Activated CD8-positive, alpha-beta T cell treated with anti-CD3 and anti-CD28 coated beads for 36 hours (primary cell): ENCODE measurements at regions not wholly inside any gene's neighbourhood (a gene's known extent, or its start where the extent isn't known, plus 50 kb on each side); places are given as distances from the start of the nearest gene placed in this dataset.

ENCODE experiments used
- ATAC-seq: fragments of 200-7000 bp; cut with Tn5 transposase; one replicate; pipeline ENCODE4 v1.10.0; 2021; ENCODE audit warnings: mild to moderate bottlenecking, moderate library complexity
- CTCF ChIA-PET: fragments of 350-600 bp; sonication (Branson Sonifier 250); formaldehyde crosslinking; loops from one replicate; lab custom pipeline; 2021; ENCODE audit warnings: antibody characterized with exemption; lab: Charles Lee
- POLR2A ChIA-PET: fragments of 350-600 bp; sonication (Branson Sonifier 250); formaldehyde crosslinking; loops from one replicate; lab custom pipeline; 2021; ENCODE audit warnings: antibody characterized with exemption; lab: Charles Lee
- DNase-seq: peaks from one replicate; pipeline ENCODE4 v3.0.0-alpha.2; 2020
- H3K27ac Mint-ChIP-seq: one replicate; pipeline ENCODE4 v1.8.0; 2021; ENCODE audit warnings: mild to moderate bottlenecking, mixed read lengths
- H3K27me3 Mint-ChIP-seq: one replicate; pipeline ENCODE4 v1.8.0; 2021; ENCODE audit warnings: mixed read lengths
- H3K36me3 Mint-ChIP-seq: one replicate; pipeline ENCODE4 v1.8.0; 2021; ENCODE audit warnings: low read depth, mixed read lengths
- H3K4me1 Mint-ChIP-seq: one replicate; pipeline ENCODE4 v1.8.0; 2021; ENCODE audit warnings: low read depth, mixed read lengths
- H3K4me3 Mint-ChIP-seq: one replicate; pipeline ENCODE4 v1.8.0; 2021; ENCODE audit warnings: mild to moderate bottlenecking, moderate library complexity, mixed read lengths
- H3K9me3 Mint-ChIP-seq: one replicate; pipeline ENCODE4 v1.8.0; 2021; ENCODE audit warnings: mixed read lengths
- intact Hi-C: fragments of 100-400 bp; cut with micrococcal nuclease; formaldehyde crosslinking; loops from one replicate; pipeline ENCODE4 v1.10.0; 2022
- TF ChIP-seq, protein P1 (sequence below): fragments of 200-600 bp; IDR thresholded peaks from one replicate; pipeline ENCODE4 v1.8.0; 2022; ENCODE audit warnings: antibody characterized with exemption, mild to moderate bottlenecking

DNA sequence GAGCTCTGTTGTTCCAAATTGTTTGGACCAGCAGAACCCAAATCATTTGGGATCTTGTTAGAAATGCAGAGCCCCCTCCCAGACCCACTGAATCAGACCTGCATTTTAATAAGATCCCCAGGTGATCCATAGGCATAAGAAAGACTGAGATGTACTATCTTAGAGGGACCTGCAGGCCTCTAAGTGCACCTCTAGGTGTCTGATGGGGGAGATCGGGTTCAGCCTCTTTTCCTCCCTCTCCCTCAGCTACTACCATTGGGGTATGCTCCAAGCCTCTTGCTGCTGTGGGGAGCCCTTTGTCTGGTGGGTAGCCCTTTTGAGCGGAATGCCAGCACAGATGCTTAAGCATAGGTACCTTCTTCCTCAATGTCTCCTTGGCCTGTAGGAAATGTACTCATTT lies 63.8 kb upstream of the RPS6KA3 start:
- no peak overlapping the region for H3K27ac Mint-ChIP-seq
- POLR2A ChIA-PET = no interaction called here
- ATAC-seq (no peak), DNase-seq (no peak)
- TF ChIP-seq, protein P1, sequence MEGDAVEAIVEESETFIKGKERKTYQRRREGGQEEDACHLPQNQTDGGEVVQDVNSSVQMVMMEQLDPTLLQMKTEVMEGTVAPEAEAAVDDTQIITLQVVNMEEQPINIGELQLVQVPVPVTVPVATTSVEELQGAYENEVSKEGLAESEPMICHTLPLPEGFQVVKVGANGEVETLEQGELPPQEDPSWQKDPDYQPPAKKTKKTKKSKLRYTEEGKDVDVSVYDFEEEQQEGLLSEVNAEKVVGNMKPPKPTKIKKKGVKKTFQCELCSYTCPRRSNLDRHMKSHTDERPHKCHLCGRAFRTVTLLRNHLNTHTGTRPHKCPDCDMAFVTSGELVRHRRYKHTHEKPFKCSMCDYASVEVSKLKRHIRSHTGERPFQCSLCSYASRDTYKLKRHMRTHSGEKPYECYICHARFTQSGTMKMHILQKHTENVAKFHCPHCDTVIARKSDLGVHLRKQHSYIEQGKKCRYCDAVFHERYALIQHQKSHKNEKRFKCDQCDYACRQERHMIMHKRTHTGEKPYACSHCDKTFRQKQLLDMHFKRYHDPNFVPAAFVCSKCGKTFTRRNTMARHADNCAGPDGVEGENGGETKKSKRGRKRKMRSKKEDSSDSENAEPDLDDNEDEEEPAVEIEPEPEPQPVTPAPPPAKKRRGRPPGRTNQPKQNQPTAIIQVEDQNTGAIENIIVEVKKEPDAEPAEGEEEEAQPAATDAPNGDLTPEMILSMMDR = no peak
- no peaks in the 10 kb centered on the region for H3K36me3 Mint-ChIP-seq
- no peak overlapping the region for H3K4me3 Mint-ChIP-seq
- no peaks in the 10 kb centered on the region for H3K27me3 Mint-ChIP-seq
- H3K4me1 Mint-ChIP-seq = peaks cover 29% of the 10 kb centered on the region
- CTCF ChIA-PET = no interaction called here
- intact Hi-C loops = no loop called here
- H3K9me3 Mint-ChIP-seq = no peaks in the 10 kb centered on the region

- no peaks in the 10 kb centered on the region for H3K27me3 Mint-ChIP-seq
- H3K27ac Mint-ChIP-seq = no peak overlapping the region
- intact Hi-C loops = no loop called here
- H3K9me3 Mint-ChIP-seq = no peaks in the 10 kb centered on the region
- ChIA-PET CTCF (no interaction called here), POLR2A (no interaction called here)
- TF ChIP-seq, protein P1 = no peak
- H3K36me3 Mint-ChIP-seq = no peaks in the 10 kb centered on the region
- H3K4me3 Mint-ChIP-seq = no peak overlapping the region
- ATAC-seq (no peak), DNase-seq (no peak)
- peaks cover 25% of the 10 kb centered on the region for H3K4me1 Mint-ChIP-seq
Observed at GRCh38 chrX:20329435-20329834, 62.7 kb upstream of the RPS6KA3 start.

DNA sequence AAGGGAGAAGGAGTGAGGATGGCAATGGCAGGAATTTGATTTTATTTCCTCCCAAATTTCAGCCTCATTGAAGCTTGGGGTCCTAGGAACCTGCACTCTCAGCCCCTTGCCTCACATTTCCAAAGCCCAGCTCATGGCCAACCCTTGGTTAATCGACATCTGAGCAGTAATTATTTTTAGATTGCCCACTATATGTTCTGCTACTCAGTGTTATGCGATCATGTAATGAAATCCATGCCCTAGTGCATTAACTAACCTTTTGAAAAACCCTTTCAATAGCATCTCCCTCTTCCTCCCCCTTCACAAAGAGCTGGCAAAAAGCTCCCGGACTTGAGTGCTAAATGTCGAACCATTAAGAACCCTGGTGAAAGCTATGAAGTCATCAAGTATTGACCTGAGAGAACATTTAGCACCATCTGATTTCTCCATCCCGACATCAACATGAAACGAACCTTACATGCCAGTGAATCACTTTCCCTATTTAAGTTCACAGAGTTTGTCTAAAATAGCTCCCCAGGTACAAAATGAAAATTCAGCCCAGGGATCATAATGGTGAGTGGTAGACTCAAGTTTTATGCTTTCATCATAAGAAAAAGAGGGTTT lies 59.2 kb upstream of the RPS6KA3 start:
- ChIA-PET POLR2A (interaction anchor here (0.5 kb wide), 1 partner anchor 1307 kb away, joined by 3 read pairs; no protein-coding TSS in a partner anchor), CTCF (interaction anchor here (1.2 kb wide), 1 partner anchor 9 kb away, joined by 4 read pairs; no protein-coding TSS in a partner anchor)
- Mint-ChIP-seq H3K9me3 (peaks cover 1% of the 10 kb centered on the region), H3K4me1 (peaks cover 13% of the 10 kb centered on the region), H3K4me3 (no peak overlapping the region), H3K27ac (no peak overlapping the region), H3K36me3 (no peaks in the 10 kb centered on the region), H3K27me3 (no peaks in the 10 kb centered on the region)
- no peak for ATAC-seq
- TF ChIP-seq, protein P1 = no peak
- intact Hi-C loops = no loop called here
- DNase-seq = no peak

DNA sequence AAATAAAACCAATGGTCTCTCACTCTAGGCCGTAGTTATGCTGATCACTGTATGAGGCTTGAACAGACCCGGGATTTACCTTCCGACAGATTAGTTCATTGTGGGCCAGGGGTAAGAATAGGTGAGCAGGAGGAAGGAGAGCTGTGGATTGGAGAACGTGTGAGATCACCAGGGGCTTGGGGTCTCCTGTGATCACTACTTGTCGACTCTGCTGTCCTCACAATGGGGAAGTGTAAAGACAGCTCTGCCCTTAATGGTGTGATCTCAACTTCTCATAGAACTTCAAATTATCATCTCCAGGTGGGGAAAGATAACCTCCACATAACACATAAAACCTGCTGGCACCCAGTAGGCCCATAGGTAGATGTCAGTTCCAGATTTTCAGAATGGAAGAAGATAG lies 56.2 kb upstream of the RPS6KA3 start:
- H3K27ac Mint-ChIP-seq = no peak overlapping the region
- POLR2A ChIA-PET = no interaction called here
- intact Hi-C loops = no loop called here

GRCh38 chrX:20320461-20321159 lies 53.9 kb upstream of the RPS6KA3 start:
- Mint-ChIP-seq H3K4me1 (peaks cover 23% of the 10 kb centered on the region), H3K9me3 (peaks cover 1% of the 10 kb centered on the region), H3K36me3 (no peaks in the 10 kb centered on the region), H3K27me3 (no peaks in the 10 kb centered on the region), H3K27ac (peak overlapping the region; percentile 53), H3K4me3 (peak overlapping the region; percentile 61)
- CTCF ChIA-PET = no interaction called here
- POLR2A ChIA-PET = no interaction called here
- intact Hi-C loops = no loop called here
- ATAC-seq = peak; percentile 67
- peak; percentile 44 for DNase-seq
- TF ChIP-seq, protein P1 = no peak

More for the DNA sequence above, 56.2 kb upstream of the RPS6KA3 start:
- CTCF ChIA-PET = no interaction called here
- DNase-seq = no peak
- H3K4me3 Mint-ChIP-seq = no peak overlapping the region
- no peaks in the 10 kb centered on the region for H3K27me3 Mint-ChIP-seq
- ATAC-seq = no peak
- peaks cover 20% of the 10 kb centered on the region for H3K4me1 Mint-ChIP-seq
- H3K9me3 Mint-ChIP-seq = peaks cover 1% of the 10 kb centered on the region
- H3K36me3 Mint-ChIP-seq = no peaks in the 10 kb centered on the region
- TF ChIP-seq, protein P1 = no peak
